HepG2 (cell line): ENCODE measurements at regions not wholly inside any gene's neighbourhood (a gene's known extent, or its start where the extent isn't known, plus 50 kb on each side); places are given as distances from the start of the nearest gene placed in this dataset.

Experiments used
- ATAC-seq: fragments of 200-7000 bp; cut with Tn5 transposase; 3 replicates; pipeline ENCODE4 v1.9.1; 2020; ENCODE audit warnings: mild to moderate bottlenecking, moderate library complexity
- BruUV-seq: library from RNA; stranded (reverse); fragments of 400-500 nt; replicated peaks from 2 replicates; lab custom pipeline; 2021; lab: Mats Ljungman, UMichigan
- CTCF ChIA-PET: fragments of 300-600 bp; formaldehyde crosslinking; extraction: SDS; loops from one replicate; lab custom pipeline; 2021; ENCODE audit warnings: low total read pairs, inconsistent platforms, low intra/inter-chr PET ratio; lab: Yijun Ruan, JAX
- POLR2A ChIA-PET: fragments of 350-600 bp; sonication (Branson Sonifier 250); formaldehyde crosslinking; loops from one replicate; lab custom pipeline; 2020; ENCODE audit warnings: antibody characterized with exemption, inconsistent platforms; lab: Yijun Ruan, JAX
- DNase-seq: peaks from one replicate; pipeline ENCODE4 v3.0.0-alpha.2; 2015; ENCODE audit warnings: low spot score
- FAIRE-seq: peaks from 3 replicates; lab custom pipeline; 2011; peaks lifted over from hg19 to GRCh38; lab: Jason Lieb, UNC
- H2AFZ ChIP-seq: one replicate; pipeline ENCODE4 v1.6.1; 2011; ENCODE audit warnings: low read length, inconsistent platforms
- H3K27ac ChIP-seq: fragments of 300-600 bp; 3 replicates; pipeline ENCODE4 v1.8.0; 2011; ENCODE audit warnings: mixed run types, mild to moderate bottlenecking, mixed read lengths, low read length, inconsistent platforms; ENCODE audit not compliant: insufficient read depth; ENCODE audit errors: extremely low read length
- H3K27me3 ChIP-seq, 2 experiments: fragments of 200-600 bp in 1 of 2; 2 replicates in 1 of 2; 3 replicates in 1 of 2; pipeline versions ENCODE4 v1.6.0 to v1.8.0; 2011; ENCODE audit warnings: low read length in 2 of 2, mild to moderate bottlenecking in 2 of 2, moderate library complexity in 2 of 2, inconsistent platforms in 1 of 2; ENCODE audit not compliant: insufficient read depth in 2 of 2, control insufficient read depth in 1 of 2
- H3K36me3 ChIP-seq, 2 experiments: fragments of 200-600 bp in 1 of 2; replicated peaks in 1 of 2; 2 replicates in 1 of 2; 3 replicates in 1 of 2; pipeline versions ENCODE4 v1.5.1 to v1.8.0; 2011; ENCODE audit warnings: low read length in 2 of 2, inconsistent platforms in 1 of 2; ENCODE audit not compliant: insufficient read depth in 2 of 2, control insufficient read depth in 1 of 2
- H3K4me1 ChIP-seq: 2 replicates; pipeline ENCODE4 v1.5.1; 2012; ENCODE audit warnings: low read length, inconsistent platforms; ENCODE audit not compliant: insufficient read depth
- H3K4me2 ChIP-seq: 2 replicates; pipeline ENCODE4 v1.6.0; 2011; ENCODE audit warnings: low read depth, low read length, inconsistent platforms
- H3K4me3 ChIP-seq, 3 experiments: fragments of 200-600 bp in 1 of 3; sonication (generic), shearing (Covaris generic) in 1 of 3; replicated peaks in 1 of 3; 2 replicates each; pipeline ENCODE4 v1.5.1; 2011 to 2016; ENCODE audit warnings: low read length in 3 of 3, inconsistent platforms in 2 of 3, low read depth in 2 of 3, mild to moderate bottlenecking in 2 of 3, control low read depth in 1 of 3, mixed read lengths in 1 of 3; ENCODE audit not compliant: insufficient read depth in 1 of 3
- H3K79me2 ChIP-seq: one replicate; pipeline ENCODE4 v1.6.1; 2011; ENCODE audit warnings: low read length, inconsistent platforms; ENCODE audit not compliant: insufficient read depth
- H3K9ac ChIP-seq: 2 replicates; pipeline ENCODE4 v1.6.0; 2011; ENCODE audit warnings: mild to moderate bottlenecking, low read depth, low read length, inconsistent platforms; ENCODE audit not compliant: insufficient read depth
- H3K9me3 ChIP-seq: 2 replicates; pipeline ENCODE4 v1.5.1; 2012; ENCODE audit warnings: mild to moderate bottlenecking, low read length
- H4K20me1 ChIP-seq: 2 replicates; pipeline ENCODE4 v1.6.0; 2011; ENCODE audit warnings: inconsistent platforms, mild to moderate bottlenecking, low read length, moderate library complexity; ENCODE audit not compliant: insufficient read depth
- ARID2 ChIP-seq: sonication (generic); formaldehyde crosslinking; IDR thresholded peaks from 2 replicates; pipeline ENCODE4 v1.8.1; 2022; ENCODE audit warnings: mild to moderate bottlenecking, missing genetic modification reagents, borderline replicate concordance
- KDM3A ChIP-seq: IDR thresholded peaks from 2 replicates; pipeline ENCODE4 v1.6.1; 2018; ENCODE audit warnings: low read depth, missing compliant biosample characterization
- MYNN ChIP-seq: sonication (generic); formaldehyde crosslinking; IDR thresholded peaks from 2 replicates; pipeline ENCODE4 v1.4.0; 2020; ENCODE audit warnings: mild to moderate bottlenecking, low read depth, missing genetic modification reagents
- NFIC ChIP-seq: IDR thresholded peaks from 2 replicates; pipeline ENCODE4 v1.6.1; 2012; ENCODE audit warnings: mild to moderate bottlenecking, low read length, inconsistent platforms
- ZNF703 ChIP-seq: sonication (generic); formaldehyde crosslinking; IDR thresholded peaks from 2 replicates; pipeline ENCODE4 v1.5.1; 2020; ENCODE audit warnings: missing genetic modification reagents, mild to moderate bottlenecking, moderate library complexity, borderline replicate concordance
- WGBS: methylation state at CpG from one replicate; pipeline ENCODE4 v1.1.6; 2017; ENCODE audit warnings: low lambda C conversion rate; 5-methylcytosine and 5-hydroxymethylcytosine counted together
- in situ Hi-C: cut with HindIII; loops from 2 replicates; pipeline ENCODE4 v1.10.0; 2017; ENCODE audit warnings: low pct_unique_long_range_greater_than_20kb; ENCODE audit not compliant: extremely low pct_ligation_motif_present
- intact Hi-C: fragments of 100-400 bp; cut with micrococcal nuclease; formaldehyde crosslinking; loops from one replicate; pipeline ENCODE4 v1.10.0; 2022; ENCODE audit not compliant: unreplicated experiment
- TF ChIP-seq, protein P1 (sequence below): sonication (generic); formaldehyde crosslinking; IDR thresholded peaks from one replicate; pipeline ENCODE4 v1.5.1; 2020; ENCODE audit warnings: mild to moderate bottlenecking, missing genetic modification reagents; ENCODE audit errors: not compliant biosample characterization
- TF ChIP-seq, protein P2 (sequence below): sonication (generic); formaldehyde crosslinking; IDR thresholded peaks from 2 replicates; pipeline ENCODE4 v1.5.0; 2020; ENCODE audit warnings: mild to moderate bottlenecking, low read depth, missing genetic modification reagents, borderline replicate concordance
- TF ChIP-seq, protein P3 (sequence below): IDR thresholded peaks from 2 replicates; pipeline ENCODE4 v1.6.1; 2016; ENCODE audit warnings: mild to moderate bottlenecking

- TF ChIP-seq, protein P1, sequence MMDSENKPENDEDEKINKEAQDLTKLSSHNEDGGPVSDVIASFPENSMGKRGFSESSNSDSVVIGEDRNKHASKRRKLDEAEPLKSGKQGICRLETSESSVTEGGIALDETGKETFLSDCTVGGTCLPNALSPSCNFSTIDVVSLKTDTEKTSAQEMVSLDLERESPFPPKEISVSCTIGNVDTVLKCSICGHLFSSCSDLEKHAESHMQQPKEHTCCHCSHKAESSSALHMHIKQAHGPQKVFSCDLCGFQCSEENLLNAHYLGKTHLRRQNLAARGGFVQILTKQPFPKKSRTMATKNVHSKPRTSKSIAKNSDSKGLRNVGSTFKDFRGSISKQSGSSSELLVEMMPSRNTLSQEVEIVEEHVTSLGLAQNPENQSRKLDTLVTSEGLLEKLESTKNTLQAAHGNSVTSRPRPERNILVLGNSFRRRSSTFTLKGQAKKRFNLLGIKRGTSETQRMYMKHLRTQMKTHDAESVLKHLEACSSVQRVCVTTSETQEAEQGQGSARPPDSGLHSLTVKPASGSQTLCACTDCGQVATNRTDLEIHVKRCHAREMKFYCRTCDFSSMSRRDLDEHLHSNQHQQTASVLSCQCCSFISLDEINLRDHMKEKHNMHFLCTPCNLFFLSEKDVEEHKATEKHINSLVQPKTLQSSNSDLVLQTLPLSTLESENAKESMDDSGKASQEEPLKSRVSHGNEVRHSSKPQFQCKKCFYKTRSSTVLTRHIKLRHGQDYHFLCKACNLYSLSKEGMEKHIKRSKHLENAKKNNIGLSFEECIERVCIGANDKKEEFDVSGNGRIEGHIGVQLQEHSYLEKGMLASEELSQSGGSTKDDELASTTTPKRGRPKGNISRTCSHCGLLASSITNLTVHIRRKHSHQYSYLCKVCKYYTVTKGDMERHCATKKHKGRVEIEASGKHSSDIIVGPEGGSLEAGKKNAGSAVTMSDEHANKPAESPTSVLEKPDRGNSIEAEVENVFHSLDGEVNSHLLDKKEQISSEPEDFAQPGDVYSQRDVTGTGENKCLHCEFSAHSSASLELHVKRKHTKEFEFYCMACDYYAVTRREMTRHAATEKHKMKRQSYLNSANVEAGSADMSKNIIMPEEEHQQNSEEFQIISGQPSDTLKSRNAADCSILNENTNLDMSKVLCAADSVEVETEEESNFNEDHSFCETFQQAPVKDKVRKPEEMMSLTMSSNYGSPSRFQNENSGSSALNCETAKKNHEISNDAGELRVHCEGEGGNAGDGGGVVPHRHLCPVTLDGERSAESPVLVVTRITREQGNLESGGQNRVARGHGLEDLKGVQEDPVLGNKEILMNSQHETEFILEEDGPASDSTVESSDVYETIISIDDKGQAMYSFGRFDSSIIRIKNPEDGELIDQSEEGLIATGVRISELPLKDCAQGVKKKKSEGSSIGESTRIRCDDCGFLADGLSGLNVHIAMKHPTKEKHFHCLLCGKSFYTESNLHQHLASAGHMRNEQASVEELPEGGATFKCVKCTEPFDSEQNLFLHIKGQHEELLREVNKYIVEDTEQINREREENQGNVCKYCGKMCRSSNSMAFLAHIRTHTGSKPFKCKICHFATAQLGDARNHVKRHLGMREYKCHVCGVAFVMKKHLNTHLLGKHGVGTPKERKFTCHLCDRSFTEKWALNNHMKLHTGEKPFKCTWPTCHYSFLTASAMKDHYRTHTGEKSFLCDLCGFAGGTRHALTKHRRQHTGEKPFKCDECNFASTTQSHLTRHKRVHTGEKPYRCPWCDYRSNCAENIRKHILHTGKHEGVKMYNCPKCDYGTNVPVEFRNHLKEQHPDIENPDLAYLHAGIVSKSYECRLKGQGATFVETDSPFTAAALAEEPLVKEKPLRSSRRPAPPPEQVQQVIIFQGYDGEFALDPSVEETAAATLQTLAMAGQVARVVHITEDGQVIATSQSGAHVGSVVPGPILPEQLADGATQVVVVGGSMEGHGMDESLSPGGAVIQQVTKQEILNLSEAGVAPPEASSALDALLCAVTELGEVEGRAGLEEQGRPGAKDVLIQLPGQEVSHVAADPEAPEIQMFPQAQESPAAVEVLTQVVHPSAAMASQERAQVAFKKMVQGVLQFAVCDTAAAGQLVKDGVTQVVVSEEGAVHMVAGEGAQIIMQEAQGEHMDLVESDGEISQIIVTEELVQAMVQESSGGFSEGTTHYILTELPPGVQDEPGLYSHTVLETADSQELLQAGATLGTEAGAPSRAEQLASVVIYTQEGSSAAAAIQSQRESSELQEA (CRISPR knock-in tag) = no peak
- TF ChIP-seq ZNF703 = no peak
These were observed 62.6 kb upstream of the RPL11 start (continued) for GRCh38 chr1:23628951-23629387.

- in situ Hi-C loops (no loop called here), intact Hi-C loops (loop anchor here (5.0 kb wide), 1 partner anchor 50 kb away; no protein-coding TSS in a partner anchor)
- no peak overlapping the region for H3K27ac ChIP-seq
- no peak for FAIRE-seq
- WGBS = 51% methylated on average over 9 of the region's 11 CpGs
- H3K79me2 ChIP-seq = no peaks in the 10 kb centered on the region
- no peak overlapping the region for H3K4me3 ChIP-seq
- no peak for DNase-seq
- CTCF ChIA-PET = no interaction called here
- H3K4me2 ChIP-seq = no peak overlapping the region
- H4K20me1 ChIP-seq = no peaks in the 10 kb centered on the region
- H3K9me3 ChIP-seq = no peaks in the 10 kb centered on the region
- no peak for ATAC-seq
- no peak overlapping the region for H3K9ac ChIP-seq
- peaks cover 19% of the 10 kb centered on the region for H3K4me1 ChIP-seq
- POLR2A ChIA-PET = no interaction called here
- BruUV-seq = no TSS peak
- no peak overlapping the region for H2AFZ ChIP-seq
- H3K36me3 ChIP-seq = no peaks in the 10 kb centered on the region
- H3K27me3 ChIP-seq = no peaks in the 10 kb centered on the region; a peak in 2 of 5 replicates
- TF ChIP-seq, protein P2, sequence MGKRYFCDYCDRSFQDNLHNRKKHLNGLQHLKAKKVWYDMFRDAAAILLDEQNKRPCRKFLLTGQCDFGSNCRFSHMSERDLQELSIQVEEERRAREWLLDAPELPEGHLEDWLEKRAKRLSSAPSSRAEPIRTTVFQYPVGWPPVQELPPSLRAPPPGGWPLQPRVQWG (CRISPR knock-in tag) = no peak
- TF ChIP-seq KDM3A (CRISPR knock-in tag) = no peak
- no peak for TF ChIP-seq NFIC
- TF ChIP-seq, protein P3, sequence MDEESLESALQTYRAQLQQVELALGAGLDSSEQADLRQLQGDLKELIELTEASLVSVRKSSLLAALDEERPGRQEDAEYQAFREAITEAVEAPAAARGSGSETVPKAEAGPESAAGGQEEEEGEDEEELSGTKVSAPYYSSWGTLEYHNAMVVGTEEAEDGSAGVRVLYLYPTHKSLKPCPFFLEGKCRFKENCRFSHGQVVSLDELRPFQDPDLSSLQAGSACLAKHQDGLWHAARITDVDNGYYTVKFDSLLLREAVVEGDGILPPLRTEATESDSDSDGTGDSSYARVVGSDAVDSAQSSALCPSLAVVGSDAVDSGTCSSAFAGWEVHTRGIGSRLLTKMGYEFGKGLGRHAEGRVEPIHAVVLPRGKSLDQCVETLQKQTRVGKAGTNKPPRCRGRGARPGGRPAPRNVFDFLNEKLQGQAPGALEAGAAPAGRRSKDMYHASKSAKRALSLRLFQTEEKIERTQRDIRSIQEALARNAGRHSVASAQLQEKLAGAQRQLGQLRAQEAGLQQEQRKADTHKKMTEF = no peak
- TF ChIP-seq ARID2 = no peak
- no peak for TF ChIP-seq MYNN (CRISPR knock-in tag)
These were observed 64.4 kb upstream of the RPL11 start for GRCh38 chr1:23627069-23627735.
